MM.1S (cell line): ENCODE measurements at regions not wholly inside any gene's neighbourhood (a gene's known extent, or its start where the extent isn't known, plus 50 kb on each side); places are given as distances from the start of the nearest gene placed in this dataset.

ENCODE experiments used
- CTCF ChIP-seq: fragments of 300-600 bp; sonication (generic); IDR thresholded peaks from 2 replicates; pipeline ENCODE4 v1.5.1; 2016; ENCODE audit warnings: antibody characterized with exemption, low read length, mixed read lengths
- EZH2 ChIP-seq: fragments of 300-600 bp; sonication (generic); optimal IDR thresholded peaks from 2 replicates; pipeline ENCODE3; 2017; ENCODE audit warnings: low read depth, mild to moderate bottlenecking, antibody characterized with exemption, low read length, mixed read lengths
- EZH2phosphoT487 ChIP-seq: fragments of 300-600 bp; sonication (generic); IDR thresholded peaks from 2 replicates; pipeline ENCODE4 v1.6.1; 2018; ENCODE audit warnings: antibody characterized with exemption, low read length

- no peak for TF ChIP-seq CTCF
- no peak for TF ChIP-seq EZH2
- no peak for TF ChIP-seq EZH2phosphoT487
Observed at GRCh38 chr9:14522627-14523379, 170.4 kb downstream of the ZDHHC21 start.
